ENCODE measurements at regions not wholly inside any gene's neighbourhood (a gene's known extent, or its start where the extent isn't known, plus 50 kb on each side); places are given as distances from the start of the nearest gene placed in this dataset.

DNA sequence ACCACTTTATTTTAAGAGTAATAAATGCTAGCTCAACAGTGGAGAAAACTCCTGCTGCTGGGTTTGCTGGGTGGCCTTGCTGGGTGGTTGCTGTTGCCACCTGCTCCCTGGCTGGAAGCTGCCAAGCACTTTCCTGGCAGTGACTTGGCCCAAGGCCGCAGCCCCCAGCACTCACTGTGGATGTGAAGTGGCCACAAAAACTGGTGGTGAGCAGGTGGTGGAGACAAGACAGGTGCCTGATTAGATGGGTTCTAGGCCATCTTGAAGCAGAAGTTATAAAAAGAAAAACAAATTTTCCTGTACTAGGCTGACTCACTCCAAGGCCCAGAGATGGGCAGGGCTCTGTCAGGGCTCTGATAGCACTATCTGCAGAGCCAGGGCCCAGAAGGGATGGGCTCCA lies 224.7 kb upstream of the NLRP1 start:
- TF ChIP-seq POLR2A (IDR thresholded peaks at IDR 0.05) = no peak
- TF ChIP-seq, protein P1, sequence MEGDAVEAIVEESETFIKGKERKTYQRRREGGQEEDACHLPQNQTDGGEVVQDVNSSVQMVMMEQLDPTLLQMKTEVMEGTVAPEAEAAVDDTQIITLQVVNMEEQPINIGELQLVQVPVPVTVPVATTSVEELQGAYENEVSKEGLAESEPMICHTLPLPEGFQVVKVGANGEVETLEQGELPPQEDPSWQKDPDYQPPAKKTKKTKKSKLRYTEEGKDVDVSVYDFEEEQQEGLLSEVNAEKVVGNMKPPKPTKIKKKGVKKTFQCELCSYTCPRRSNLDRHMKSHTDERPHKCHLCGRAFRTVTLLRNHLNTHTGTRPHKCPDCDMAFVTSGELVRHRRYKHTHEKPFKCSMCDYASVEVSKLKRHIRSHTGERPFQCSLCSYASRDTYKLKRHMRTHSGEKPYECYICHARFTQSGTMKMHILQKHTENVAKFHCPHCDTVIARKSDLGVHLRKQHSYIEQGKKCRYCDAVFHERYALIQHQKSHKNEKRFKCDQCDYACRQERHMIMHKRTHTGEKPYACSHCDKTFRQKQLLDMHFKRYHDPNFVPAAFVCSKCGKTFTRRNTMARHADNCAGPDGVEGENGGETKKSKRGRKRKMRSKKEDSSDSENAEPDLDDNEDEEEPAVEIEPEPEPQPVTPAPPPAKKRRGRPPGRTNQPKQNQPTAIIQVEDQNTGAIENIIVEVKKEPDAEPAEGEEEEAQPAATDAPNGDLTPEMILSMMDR (IDR thresholded peaks at IDR 0.05) = no peak
